ENCODE measurements at regions not wholly inside any gene's neighbourhood (a gene's known extent, or its start where the extent isn't known, plus 50 kb on each side); places are given as distances from the start of the nearest gene placed in this dataset.
"Not testable (repeated sequence)": the region's sequence is repeated elsewhere in the genome, so short reads cannot be mapped to it uniquely, and the experiment has no call there.

DNA sequence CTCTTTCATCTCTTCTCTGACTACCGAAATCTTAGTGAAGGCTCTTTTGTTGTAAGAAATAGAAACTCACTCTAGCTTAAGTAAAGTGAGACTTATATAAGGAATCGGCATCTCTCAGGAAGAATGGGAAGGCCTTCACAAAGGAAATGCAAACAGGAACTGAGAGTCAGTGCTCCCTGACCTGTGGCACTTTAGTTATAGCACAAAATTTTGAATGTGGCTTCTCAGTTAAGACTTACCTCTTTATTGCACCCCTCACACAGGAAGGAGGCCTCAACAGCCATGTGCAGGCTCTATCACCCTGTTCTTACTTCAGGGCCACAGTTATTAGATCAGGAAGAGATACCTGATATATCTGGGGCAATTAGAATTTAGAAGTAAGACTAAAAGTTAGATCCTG is 224.7 kb upstream of the EGLN3 start:
- no peak for DNase-seq (ENCODE audit: low read depth)

DNA sequence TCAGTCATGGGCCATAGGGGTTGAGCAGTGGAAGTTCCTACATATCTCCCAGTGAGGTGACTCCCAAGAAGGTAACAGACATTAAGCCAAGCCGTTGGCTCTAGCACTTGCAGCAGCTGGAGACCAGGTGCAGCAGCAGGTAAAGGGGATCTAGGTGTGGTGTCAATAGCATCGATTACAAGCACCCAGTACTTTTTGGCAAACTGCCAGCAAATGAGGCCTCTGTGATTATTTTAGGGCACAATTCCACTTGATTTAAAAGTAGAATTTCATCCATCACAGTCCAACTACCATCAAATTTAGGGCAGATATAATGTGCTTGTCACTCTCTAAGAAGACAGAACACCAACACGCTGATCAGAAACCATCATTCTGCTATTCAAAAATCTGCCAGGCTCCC is 224.1 kb upstream of the EGLN3 start:
- no peak for DNase-seq (ENCODE audit: low read depth)

DNA sequence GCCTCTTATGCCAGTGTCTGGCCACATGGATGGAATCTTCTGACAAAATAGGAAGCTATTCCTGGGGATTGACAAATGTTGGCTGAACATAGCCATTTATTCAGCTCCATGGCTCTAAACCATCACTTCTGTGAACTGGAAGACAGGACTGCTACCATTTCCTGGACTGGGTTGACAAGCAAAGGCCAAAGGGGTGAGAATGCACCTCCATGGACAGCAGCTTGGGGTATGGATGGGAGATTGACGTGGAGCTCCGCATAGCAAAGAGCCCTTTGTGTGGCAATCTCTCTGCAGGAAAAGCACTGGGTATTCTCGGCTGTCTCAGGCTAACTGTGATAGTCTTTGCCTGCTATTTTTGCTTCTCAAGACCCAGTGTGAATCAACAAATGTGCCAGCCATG is 223.0 kb upstream of the EGLN3 start:
- no peak for DNase-seq (ENCODE audit: low read depth)

DNA sequence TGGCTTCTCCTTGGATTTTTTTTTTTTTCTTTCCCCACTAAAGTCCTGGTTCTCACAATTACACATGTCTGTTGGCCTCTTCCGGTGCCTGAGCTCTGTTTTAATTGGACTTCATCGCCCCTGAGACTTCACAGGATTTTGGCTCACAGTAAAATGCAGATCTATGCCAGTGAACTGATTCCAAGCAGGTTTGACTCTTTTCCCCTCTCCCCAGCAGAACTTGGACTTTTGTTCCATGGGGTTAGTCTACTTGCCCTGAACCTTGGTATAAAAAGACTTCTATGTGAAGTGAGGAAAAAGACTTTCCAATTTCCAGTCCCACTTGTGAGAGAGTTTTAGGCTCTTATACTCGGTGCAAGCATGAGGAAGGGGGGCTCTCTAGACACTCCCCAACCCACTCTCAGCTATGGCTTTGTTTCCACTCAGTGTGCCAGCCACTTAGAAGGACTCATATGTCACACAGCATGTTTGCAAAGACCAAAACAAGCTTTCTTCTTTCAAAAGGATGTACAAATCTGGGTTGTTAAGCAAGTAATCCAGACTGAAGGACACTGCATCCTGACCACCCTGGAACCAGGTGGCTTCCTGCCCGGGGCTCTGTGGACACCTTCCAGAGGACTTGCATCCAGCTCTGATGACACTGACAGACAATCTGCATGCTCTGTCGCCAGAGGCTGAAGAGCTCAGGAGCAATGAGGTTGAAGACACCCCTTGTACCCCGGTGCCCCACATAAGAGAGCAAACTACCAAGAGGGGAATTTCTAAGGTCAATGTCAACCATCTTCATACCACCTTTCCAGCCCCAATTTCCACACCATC is 221.9 kb upstream of the EGLN3 start:
- no peak for DNase-seq (ENCODE audit: low read depth)

DNA sequence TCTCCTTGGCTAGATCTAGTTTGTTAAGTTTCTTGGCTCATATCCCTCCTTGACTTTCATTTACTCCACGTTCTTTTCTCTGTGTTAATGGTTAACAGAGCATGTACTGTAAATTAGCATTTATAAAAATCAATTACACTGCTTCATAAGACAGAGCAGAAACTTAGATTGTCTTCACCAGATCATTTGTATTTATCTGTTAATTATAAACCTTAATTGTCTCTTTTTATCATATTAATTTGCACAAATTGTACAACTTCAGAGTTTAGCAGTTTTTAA is 221.2 kb upstream of the EGLN3 start:
- no peak for DNase-seq (ENCODE audit: low read depth)

DNA sequence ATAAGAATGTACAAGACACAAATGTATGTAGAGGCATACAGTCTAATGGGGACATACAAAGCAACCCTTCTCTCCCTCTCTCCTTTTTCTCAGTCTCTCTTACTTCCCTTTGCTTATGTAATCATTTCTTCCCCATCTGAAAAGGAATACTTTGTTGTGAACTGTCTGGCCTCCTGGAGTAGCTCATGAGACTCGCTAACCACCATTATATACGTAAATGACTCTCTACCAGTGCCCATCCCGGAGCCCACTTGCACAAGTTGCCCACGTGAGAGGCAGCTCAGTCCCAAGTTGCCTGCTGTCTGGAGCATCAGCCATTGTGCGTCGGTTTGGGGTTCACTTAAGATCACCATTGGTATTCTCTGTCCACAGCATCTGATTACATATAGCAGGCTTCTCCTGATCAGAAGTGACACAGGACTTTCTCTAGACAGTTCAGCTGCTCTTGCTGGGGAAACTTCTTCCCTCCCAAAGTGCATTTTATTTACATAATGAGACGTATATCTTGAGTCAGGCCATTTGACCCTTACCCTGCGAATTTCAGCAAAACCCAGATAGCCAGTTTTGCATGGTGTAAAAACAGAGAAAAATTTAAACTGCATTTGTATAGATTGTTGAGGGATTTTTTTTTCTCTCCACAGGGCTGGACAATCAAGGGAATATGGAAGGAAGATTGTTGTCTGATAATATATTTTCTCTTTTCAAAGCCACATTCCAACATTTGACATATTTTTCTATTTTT is 220.7 kb upstream of the EGLN3 start:
- DNase-seq (ENCODE audit: low read depth), result no peak

DNA sequence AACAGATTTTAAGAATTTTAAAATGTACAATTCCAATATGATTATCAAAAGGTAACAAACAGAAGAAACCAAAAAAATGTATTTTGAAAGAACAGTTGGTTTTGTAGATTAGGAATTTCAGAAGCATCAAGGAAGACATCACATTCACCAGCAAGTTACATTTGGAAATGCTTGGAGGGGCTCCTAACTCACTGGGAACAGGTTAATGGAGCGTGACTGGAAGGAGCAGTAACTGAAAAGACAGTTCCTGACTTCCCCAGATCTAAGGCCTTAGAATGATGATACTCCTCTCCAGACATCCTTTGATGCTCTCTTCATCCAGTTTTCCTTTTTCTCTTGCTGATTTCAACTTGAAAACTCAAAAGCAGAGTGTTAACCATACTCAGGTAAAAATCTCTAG is 220.0 kb upstream of the EGLN3 start:
- no peak for DNase-seq (ENCODE audit: low read depth)

DNA sequence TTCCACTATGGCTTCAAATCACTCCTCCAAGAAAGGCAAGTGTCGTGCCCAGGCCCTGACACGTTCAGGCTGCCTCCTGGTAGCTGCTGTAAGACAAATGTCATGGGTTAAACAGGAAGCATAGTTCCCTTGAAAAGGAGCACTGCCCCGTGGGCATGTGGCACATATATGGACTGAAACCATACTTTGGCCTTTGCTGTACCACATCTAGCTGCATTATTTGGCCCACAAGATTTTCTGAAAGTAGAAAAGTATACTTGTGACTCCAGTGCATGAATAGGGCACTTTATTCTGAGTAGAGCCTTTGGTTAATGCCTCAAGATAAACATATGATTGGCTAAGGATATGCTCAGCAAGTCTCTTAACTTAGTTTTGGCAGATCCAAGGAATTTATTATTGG is 218.7 kb upstream of the EGLN3 start:
- no peak for DNase-seq (ENCODE audit: low read depth)

DNA sequence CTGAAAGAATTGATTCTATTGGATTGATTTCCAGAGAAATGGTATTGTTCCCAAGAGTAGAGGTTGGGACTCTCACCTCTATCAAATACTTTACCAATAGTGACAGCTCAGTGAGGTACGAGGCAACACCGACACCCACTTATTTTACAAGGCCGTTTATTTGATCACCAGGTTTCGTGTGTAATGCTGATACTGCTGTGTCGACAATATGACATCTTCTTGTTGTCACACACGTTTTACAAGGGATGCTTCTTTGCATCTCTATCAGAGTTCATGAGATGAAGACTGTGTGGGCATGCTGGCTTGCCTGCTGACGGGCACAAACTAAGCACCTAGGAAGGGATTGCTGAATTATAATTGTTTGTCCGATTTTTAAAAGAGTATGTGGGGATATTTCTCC is 217.8 kb upstream of the EGLN3 start:
- no peak for DNase-seq (ENCODE audit: low read depth)

DNA sequence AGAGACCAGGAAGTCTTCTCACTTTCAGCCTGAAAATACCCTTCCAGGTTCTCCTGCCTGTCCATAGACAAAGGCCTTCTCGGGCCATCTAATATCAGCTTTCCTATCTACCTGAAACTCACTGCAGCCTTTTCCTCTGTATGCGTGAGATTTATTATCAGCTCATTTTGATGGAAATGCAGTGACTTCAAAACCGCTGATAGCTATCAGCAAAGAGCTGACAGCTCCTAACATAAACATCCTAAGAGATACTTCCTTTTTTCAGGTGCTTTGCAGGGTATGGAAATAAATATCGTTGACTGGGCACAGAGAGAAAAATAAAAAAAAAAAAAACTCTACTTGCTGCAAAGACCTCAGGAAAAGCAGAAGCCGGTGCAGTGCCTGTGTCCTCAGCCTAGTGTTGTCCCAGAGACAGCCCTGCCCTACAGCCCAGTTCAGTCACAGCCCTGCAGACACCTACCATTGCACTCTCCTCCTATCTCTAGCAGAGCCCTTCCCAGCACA is 215.0 kb upstream of the EGLN3 start:
- DNase-seq (ENCODE audit: low read depth), result no peak

DNA sequence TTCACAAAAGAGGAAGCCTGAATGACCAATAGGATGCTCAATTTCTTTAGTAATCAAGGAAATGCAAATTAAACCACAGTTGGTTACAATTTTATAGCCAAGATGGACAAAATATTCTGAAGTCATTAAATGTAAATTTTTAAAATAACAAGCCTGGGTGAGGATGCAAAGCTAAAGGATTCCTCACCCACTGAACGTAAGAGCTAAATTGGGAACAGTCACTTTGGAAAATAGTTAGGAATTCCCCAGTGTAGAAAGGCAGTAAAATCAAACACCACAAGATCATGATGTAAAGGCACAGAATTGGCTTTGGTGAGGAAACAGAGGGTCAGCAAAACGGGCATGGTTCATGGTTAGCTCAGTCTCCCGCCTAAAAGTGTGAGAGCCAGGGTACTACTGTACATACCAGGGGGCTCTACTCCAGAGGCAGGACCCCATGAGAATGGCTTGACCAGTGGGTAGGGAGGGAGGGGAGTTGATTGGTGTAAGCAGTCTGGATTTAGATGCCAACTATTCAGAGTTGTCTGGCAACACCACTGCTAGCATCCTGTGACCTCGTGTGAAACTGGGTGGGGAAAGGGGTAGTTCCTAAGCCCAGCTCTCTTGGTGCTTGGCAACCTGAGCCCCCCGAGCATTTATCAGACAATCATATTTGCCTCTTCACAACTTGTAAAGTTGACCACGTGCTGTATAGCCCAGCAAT is 213.4 kb upstream of the EGLN3 start:
- DNase-seq (ENCODE audit: low read depth), result no peak

DNA sequence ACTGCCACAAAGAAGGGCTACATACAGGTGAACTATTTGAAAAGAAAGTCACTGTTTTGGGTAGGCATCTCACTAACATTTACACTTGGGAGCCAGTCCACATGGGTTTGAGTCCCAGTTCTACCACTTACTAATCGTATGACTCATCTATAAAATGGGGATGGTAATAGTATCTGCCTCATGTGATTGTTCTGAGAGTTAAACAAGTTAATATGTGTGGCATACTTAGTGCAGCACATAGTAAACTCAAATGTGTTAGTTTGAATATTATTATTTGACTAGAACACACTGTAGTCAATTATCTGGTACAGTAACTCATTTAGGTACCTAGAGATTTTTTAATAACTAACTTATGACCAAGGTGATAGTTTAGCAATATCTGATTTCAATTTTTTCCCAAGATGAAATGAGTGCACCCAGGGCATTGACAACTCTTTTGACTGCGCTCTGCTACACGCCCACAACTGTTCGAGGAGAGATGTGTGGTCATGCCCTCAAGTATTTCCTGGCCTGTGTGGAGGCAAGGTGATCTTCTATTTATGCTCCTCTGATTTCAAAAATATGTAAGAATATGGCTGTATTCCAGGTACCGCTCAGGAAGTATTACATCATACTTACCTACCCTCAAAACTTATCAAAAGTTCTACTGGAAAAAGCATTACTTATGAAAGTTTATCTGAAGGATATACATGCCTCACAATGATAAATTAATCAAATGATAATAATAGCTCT is 210.6 kb upstream of the EGLN3 start:
- peak; percentile 2 for DNase-seq (ENCODE audit: low read depth)

DNA sequence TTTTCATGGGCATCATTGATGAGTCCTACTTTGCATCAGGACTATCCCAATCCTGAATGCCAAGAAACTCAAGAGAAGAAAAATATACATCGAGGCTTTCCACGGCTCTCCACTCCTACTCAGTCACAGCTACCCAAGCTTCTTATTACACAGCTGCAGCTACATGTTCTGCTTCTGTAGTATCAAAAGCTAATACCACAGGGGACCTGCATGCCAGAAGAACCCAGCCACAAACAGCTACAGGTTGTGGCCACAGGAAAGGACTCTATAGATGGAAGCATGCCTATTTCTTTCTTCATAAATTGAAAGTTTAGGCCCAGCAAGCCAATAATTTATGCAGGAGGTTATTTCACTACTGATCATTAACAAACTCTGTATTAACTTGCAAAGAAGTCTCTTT is 209.7 kb upstream of the EGLN3 start:
- DNase-seq (ENCODE audit: low read depth), result no peak

DNA sequence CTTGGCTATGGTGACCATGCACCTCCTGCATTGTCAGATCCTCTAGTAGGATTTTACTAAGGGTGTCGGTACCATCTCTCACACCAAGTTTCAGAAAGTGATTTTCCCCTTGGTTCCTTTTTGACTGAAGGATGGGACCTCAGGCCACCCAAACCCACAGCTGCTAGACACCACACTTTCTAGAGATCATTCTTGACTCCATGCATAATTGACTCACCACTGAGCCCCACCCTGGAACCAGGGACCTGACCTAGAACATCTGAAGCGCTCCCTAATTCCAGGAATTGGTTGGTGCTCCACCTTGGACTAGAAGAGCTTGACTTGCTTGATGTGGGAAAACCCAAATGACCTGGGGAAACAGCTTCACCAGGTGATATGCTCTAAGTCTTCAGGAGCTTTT is 206.8 kb upstream of the EGLN3 start:
- DNase-seq (ENCODE audit: low read depth), result no peak

DNA sequence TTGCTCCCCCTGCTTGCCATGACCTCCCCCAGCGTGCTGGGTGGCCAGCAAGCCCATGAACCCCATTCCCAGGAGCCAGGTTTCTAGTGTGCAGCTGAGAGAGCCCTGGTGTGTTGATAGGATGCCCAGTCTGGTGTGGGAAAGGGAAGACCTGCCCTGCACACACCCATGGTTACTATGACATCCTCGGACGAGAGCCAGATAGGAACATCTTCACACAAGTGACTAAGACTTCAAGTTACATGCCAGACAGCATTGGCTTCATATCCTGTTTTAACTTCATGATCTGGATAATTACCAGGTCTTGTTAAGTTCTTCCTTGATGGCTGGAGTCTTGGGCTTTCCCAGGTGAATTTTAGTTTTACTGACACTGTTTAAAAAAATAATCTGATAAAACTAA is 196.6 kb upstream of the EGLN3 start:
- no peak for DNase-seq (ENCODE audit: low read depth)

DNA sequence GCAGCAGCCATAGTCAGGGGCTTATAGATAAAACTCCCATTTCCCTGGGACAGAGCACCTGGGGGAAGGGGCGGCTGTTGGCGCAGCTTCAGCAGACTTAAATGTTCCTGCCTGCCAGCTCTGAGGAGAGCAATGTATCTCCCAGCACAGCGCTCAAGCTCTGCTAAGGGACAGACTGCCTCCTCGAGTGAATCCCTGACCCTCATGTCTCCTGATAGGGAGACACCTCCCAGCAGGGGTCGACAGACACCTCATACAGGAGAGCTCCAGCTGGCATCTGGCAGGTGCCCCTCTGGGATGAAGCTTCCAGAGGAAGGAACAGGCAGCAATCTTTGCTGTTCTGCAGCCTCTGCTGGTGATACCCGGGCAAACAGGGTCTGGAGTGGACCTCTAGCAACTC is 189.3 kb upstream of the EGLN3 start:
- not testable (repeated sequence) for DNase-seq (ENCODE audit: low read depth)

DNA sequence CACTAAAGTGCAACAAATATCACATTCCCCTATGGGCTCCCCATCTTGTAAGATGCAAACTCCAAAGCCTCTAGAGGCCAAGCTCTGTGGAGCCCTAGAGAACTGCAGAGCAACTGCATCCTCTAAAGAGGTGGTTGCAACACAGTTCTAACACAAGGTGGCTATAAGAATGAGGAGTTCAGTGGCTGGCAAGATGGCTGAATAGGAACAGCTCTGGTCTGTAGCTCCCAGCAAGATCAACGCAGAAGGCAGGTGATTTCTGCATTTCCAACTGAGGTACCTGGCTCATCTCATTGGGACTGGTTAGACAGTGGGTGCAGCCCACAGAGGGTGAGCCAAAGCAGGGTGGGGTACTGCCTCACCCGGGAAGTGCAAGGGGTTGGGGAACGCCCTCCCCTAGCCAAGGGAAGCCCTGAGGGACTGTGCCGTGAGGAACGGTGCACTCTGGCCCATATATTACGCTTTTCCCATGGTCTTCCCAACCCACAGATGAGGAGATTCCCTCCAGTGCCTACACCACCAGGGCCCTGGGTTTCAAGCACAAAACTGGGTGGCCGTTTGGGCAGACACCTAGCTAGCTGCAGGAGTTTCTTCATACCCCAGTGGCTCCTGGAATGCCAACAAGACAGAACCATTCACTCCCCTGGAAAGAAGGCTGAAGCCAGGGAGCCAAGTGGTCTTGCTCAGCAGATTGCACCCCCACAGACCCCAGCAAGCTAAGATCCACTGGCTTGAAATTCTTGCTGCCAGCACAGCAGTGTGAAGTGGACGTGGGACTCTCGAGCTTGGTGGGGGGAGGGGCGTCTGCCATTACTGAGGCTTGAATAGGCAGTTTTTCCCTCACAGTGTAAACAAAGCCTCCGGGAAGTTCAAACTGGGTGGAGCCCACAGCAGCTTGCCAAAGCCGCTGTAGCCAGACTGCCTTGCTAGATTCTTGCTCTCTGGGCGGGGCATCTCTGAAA is 188.6 kb upstream of the EGLN3 start:
- DNase-seq (ENCODE audit: low read depth), result peak; percentile 1

DNA sequence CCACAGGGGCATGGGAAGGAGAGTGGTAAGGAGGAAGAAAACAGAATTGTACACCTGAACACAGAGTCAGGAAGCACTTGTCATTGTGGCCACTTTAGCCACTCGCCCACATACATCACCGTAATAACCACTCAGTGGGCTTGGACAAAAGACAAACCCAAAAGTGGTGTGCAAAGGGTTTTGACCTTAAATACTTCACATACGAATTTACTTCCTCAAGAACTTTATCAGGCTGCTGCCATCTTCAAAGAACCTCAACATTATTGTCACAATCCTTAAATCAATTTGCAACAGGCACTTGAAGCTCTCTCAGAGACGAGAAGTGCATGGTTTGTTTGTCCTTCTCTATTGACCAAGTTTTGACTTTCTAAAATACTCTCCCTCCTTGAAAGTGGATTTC is 187.3 kb upstream of the EGLN3 start:
- DNase-seq (ENCODE audit: low read depth), result no peak

DNA sequence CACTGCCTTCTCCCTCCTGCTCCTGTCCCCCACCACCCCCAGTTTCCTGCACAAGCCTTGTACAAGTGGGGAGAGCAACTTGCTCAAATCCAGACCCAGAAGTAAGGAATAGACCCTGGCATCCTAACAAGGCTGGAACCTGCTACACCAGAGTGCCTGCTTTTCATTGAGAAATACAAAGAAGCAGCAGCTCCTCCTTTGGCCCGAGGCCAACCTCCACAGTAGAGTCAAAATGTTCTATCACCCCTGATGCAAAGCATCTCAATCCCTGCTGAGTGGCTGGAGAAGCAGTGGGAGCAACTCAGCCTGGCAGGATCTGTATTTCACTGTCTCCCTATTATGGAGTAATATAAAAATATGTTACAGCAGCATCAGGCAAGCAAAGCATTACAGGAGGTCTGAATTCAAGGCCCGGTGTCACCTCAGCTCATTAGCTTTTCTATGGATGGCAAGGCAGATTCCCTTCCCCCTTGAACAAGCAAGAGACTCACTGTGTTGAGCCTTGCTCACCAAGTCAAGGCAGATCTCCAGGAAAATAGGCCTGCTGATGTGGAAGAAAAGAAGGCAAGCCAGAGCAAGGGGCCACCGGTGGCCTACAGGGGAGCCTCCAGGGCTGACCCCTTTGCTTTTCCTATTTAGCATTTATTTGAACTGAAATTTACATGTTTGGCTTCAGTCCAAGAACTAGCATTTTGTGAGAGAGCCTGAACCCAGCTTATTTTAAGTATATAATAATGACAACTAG is 186.3 kb upstream of the EGLN3 start:
- DNase-seq (ENCODE audit: low read depth), result no peak

DNA sequence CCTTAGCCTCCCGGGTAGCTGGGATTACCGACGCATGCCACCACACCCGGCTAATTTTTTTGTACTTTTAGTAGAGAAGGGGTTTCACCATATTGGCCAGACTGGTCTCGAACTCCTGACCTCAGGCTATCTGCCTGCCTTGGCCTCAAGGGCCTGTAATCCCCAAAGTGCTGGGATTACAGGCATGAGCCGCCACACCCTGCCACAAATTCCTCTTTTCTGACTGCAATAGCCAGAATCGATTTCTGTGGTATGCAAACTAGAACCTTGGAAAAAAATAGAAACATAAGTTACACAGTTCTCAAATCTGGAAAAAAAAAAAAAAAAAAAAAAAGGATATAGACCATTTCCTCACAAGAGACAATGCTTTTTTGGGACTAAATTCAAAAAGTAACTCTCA is 184.6 kb upstream of the EGLN3 start:
- no peak for DNase-seq (ENCODE audit: low read depth)

DNA sequence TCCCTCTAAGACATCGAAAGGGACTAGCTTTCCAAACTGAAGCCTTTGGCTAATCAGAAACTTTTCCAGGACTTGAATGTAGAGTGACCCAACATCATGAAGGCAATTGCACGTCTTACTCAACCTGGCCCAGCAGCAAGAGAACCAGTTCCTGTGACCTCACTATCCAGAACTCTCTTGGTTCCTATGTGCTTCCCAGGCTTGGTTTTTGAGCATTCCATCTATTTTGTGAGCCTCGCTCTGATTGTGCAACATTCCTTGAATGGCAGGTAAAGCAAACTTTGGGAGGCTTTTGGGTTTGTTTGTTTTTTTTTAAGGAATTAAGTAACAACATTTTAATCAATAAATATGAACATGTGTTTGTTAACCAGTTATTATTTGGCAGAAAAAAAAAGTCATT is 183.6 kb upstream of the EGLN3 start:
- DNase-seq (ENCODE audit: low read depth), result no peak

All from ELR (cell line).